ENCODE measurements at regions not wholly inside any gene's neighbourhood (a gene's known extent, or its start where the extent isn't known, plus 50 kb on each side); places are given as distances from the start of the nearest gene placed in this dataset.

GRCh38 chr3:95437409-95437808, 1374.5 kb downstream of the NSUN3 start:
- Mint-ChIP-seq H3K4me3 (no peak overlapping the region), H3K9me3 (ENCODE audit: insufficient read depth) (peaks cover 5% of the 10 kb centered on the region), H3K4me1 (no peaks in the 10 kb centered on the region), H3K27me3 (no peaks in the 10 kb centered on the region), H3K27ac (no peak overlapping the region)
- ATAC-seq (ENCODE audit: low read depth) (no peak), DNase-seq (no peak)
- H3K4me1 ChIP-seq (ENCODE audit: control insufficient read depth in 2 of 2, insufficient read depth in 2 of 2, low read length in 2 of 2) = no peaks in the 10 kb centered on the region
- POLR2A ChIA-PET = no interaction called here
- no peaks in the 10 kb centered on the region for H3K27me3 ChIP-seq (replicated peaks in 1 of 4; ENCODE audit: control extremely low read depth in 1 of 4, control insufficient read depth in 3 of 4, insufficient read depth in 4 of 4, low read length in 3 of 4)
- intact Hi-C loops (cut with micrococcal nuclease) = no loop called here
- H3K27ac ChIP-seq (ENCODE audit: low read length in 2 of 2) = no peak overlapping the region
- peaks cover 0 to 2% (median 1%) of the 10 kb centered on the region in 3 donors for H3K9me3 ChIP-seq (ENCODE audit: control extremely low read depth in 1 of 3, control insufficient read depth in 2 of 3, insufficient read depth in 1 of 3, low read length in 2 of 3)
- no peak overlapping the region for H3K4me2 ChIP-seq (replicated peaks; ENCODE audit: low read depth, low read length, poor library complexity, severe bottlenecking)
- H3K36me3 ChIP-seq (replicated peaks in 1 of 2; ENCODE audit: control extremely low read depth in 1 of 2, control insufficient read depth in 1 of 2, extremely low read depth in 1 of 2, insufficient read depth in 2 of 2, low read length in 1 of 2) = no peaks in the 10 kb centered on the region
- H3K4me3 ChIP-seq (ENCODE audit: control extremely low read depth in 1 of 5, extremely low read depth in 1 of 5, insufficient read depth in 1 of 5, low read depth in 2 of 5, low read length in 4 of 5) = no peak overlapping the region
- no peak for TF ChIP-seq CTCF (IDR thresholded peaks at IDR 0.05)
- TF ChIP-seq EZH2 (IDR thresholded peaks at IDR 0.05; ENCODE audit: borderline replicate concordance, insufficient read depth, low read depth, low read length, poor library complexity, severe bottlenecking) = no peak
- H2AFZ ChIP-seq (ENCODE audit: insufficient read depth, low read depth, low read length, poor library complexity, severe bottlenecking) = no peak overlapping the region
- no peaks in the 10 kb centered on the region for H4K20me1 ChIP-seq (ENCODE audit: control insufficient read depth, insufficient read depth, low read length, poor library complexity, severe bottlenecking)
- CTCF ChIA-PET = no interaction called here
- H3K79me2 ChIP-seq (ENCODE audit: control insufficient read depth, insufficient read depth, low read length) = no peaks in the 10 kb centered on the region
- H3K9ac ChIP-seq (ENCODE audit: low read length) = no peak overlapping the region

- no peaks in the 10 kb centered on the region for H3K27me3 Mint-ChIP-seq
- Histone ChIP-seq H3K36me3 (replicated peaks in 1 of 2; ENCODE audit: control extremely low read depth in 1 of 2, control insufficient read depth in 1 of 2, extremely low read depth in 1 of 2, insufficient read depth in 2 of 2, low read length in 1 of 2) (no peaks in the 10 kb centered on the region), H3K4me1 (ENCODE audit: control insufficient read depth in 2 of 2, insufficient read depth in 2 of 2, low read length in 2 of 2) (no peaks in the 10 kb centered on the region), H2AFZ (ENCODE audit: insufficient read depth, low read depth, low read length, poor library complexity, severe bottlenecking) (no peak overlapping the region), H3K27me3 (replicated peaks in 1 of 4; ENCODE audit: control extremely low read depth in 1 of 4, control insufficient read depth in 3 of 4, insufficient read depth in 4 of 4, low read length in 3 of 4) (no peaks in the 10 kb centered on the region), H3K4me3 (ENCODE audit: control extremely low read depth in 1 of 5, extremely low read depth in 1 of 5, insufficient read depth in 1 of 5, low read depth in 2 of 5, low read length in 4 of 5) (no peak overlapping the region), H3K9ac (ENCODE audit: low read length) (no peak overlapping the region), H3K4me2 (replicated peaks; ENCODE audit: low read depth, low read length, poor library complexity, severe bottlenecking) (no peak overlapping the region), H3K9me3 (ENCODE audit: control extremely low read depth in 1 of 3, control insufficient read depth in 2 of 3, insufficient read depth in 1 of 3, low read length in 2 of 3) (peaks cover 0 to 1% (median 0%) of the 10 kb centered on the region in 3 donors), H4K20me1 (ENCODE audit: control insufficient read depth, insufficient read depth, low read length, poor library complexity, severe bottlenecking) (no peaks in the 10 kb centered on the region), H3K79me2 (ENCODE audit: control insufficient read depth, insufficient read depth, low read length) (no peaks in the 10 kb centered on the region), H3K27ac (ENCODE audit: low read length in 2 of 2) (no peak overlapping the region)
- DNase-seq = no peak
- CTCF ChIA-PET = no interaction called here
- intact Hi-C loops (cut with micrococcal nuclease) = no loop called here
- no peaks in the 10 kb centered on the region for H3K4me1 Mint-ChIP-seq
- H3K4me3 Mint-ChIP-seq = no peak overlapping the region
- no peak for ATAC-seq (ENCODE audit: low read depth)
- TF ChIP-seq CTCF (IDR thresholded peaks at IDR 0.05) (no peak), EZH2 (IDR thresholded peaks at IDR 0.05; ENCODE audit: borderline replicate concordance, insufficient read depth, low read depth, low read length, poor library complexity, severe bottlenecking) (no peak)
- POLR2A ChIA-PET = no interaction called here
- H3K27ac Mint-ChIP-seq = no peak overlapping the region
- peaks cover 5% of the 10 kb centered on the region for H3K9me3 Mint-ChIP-seq (ENCODE audit: insufficient read depth)
Measured at GRCh38 chr3:95438274-95438673, 1375.4 kb downstream of the NSUN3 start.

Measured in B cell (primary cell).